GM12874 (cell line): ENCODE measurements at regions not wholly inside any gene's neighbourhood (a gene's known extent, or its start where the extent isn't known, plus 50 kb on each side); places are given as distances from the start of the nearest gene placed in this dataset.

Experiments used
- CTCF ChIP-seq: IDR thresholded peaks from 2 replicates; pipeline ENCODE4 v1.5.1; 2011; ENCODE audit warnings: low read depth, mild to moderate bottlenecking, control low read depth, low read length, moderate library complexity; ENCODE audit not compliant: insufficient read depth

GRCh38 chr4:158331863-158332262 is 121.6 kb downstream of the TMEM144 start:
- TF ChIP-seq CTCF = no peak

GRCh38 chr4:158333820-158334219 is 123.5 kb downstream of the TMEM144 start:
- TF ChIP-seq CTCF = no peak

GRCh38 chr4:158341896-158342295 is 131.6 kb downstream of the TMEM144 start:
- no peak for TF ChIP-seq CTCF

GRCh38 chr4:158346576-158346975 is 136.3 kb downstream of the TMEM144 start:
- TF ChIP-seq CTCF = no peak

GRCh38 chr4:158347556-158347955 is 137.3 kb downstream of the TMEM144 start:
- TF ChIP-seq CTCF = no peak

GRCh38 chr4:158350161-158350560 is 139.9 kb downstream of the TMEM144 start:
- no peak for TF ChIP-seq CTCF

- TF ChIP-seq CTCF = no peak
Measured at GRCh38 chr4:158353541-158354304, 143.4 kb downstream of the TMEM144 start.
